HepG2 (cell line): ENCODE measurements at regions not wholly inside any gene's neighbourhood (a gene's known extent, or its start where the extent isn't known, plus 50 kb on each side); places are given as distances from the start of the nearest gene placed in this dataset.

ENCODE experiments used
- ATAC-seq: fragments of 200-7000 bp; cut with Tn5 transposase; 3 replicates; pipeline ENCODE4 v1.9.1; 2020; ENCODE audit warnings: mild to moderate bottlenecking, moderate library complexity
- BruUV-seq: library from RNA; stranded (reverse); fragments of 400-500 nt; replicated peaks from 2 replicates; lab custom pipeline; 2021; lab: Mats Ljungman, UMichigan
- CTCF ChIA-PET: fragments of 300-600 bp; formaldehyde crosslinking; extraction: SDS; loops from one replicate; lab custom pipeline; 2021; ENCODE audit warnings: low total read pairs, inconsistent platforms, low intra/inter-chr PET ratio; lab: Yijun Ruan, JAX
- POLR2A ChIA-PET: fragments of 350-600 bp; sonication (Branson Sonifier 250); formaldehyde crosslinking; loops from one replicate; lab custom pipeline; 2020; ENCODE audit warnings: antibody characterized with exemption, inconsistent platforms; lab: Yijun Ruan, JAX
- DNase-seq: peaks from one replicate; pipeline ENCODE4 v3.0.0-alpha.2; 2015; ENCODE audit warnings: low spot score
- FAIRE-seq: peaks from 3 replicates; lab custom pipeline; 2011; peaks lifted over from hg19 to GRCh38; lab: Jason Lieb, UNC
- H2AFZ ChIP-seq: one replicate; pipeline ENCODE4 v1.6.1; 2011; ENCODE audit warnings: low read length, inconsistent platforms
- H3K27ac ChIP-seq: fragments of 300-600 bp; 3 replicates; pipeline ENCODE4 v1.8.0; 2011; ENCODE audit warnings: mixed run types, mild to moderate bottlenecking, mixed read lengths, low read length, inconsistent platforms; ENCODE audit not compliant: insufficient read depth; ENCODE audit errors: extremely low read length
- H3K27me3 ChIP-seq, 2 experiments: fragments of 200-600 bp in 1 of 2; 2 replicates in 1 of 2; 3 replicates in 1 of 2; pipeline versions ENCODE4 v1.6.0 to v1.8.0; 2011; ENCODE audit warnings: low read length in 2 of 2, mild to moderate bottlenecking in 2 of 2, moderate library complexity in 2 of 2, inconsistent platforms in 1 of 2; ENCODE audit not compliant: insufficient read depth in 2 of 2, control insufficient read depth in 1 of 2
- H3K36me3 ChIP-seq, 2 experiments: fragments of 200-600 bp in 1 of 2; replicated peaks in 1 of 2; 2 replicates in 1 of 2; 3 replicates in 1 of 2; pipeline versions ENCODE4 v1.5.1 to v1.8.0; 2011; ENCODE audit warnings: low read length in 2 of 2, inconsistent platforms in 1 of 2; ENCODE audit not compliant: insufficient read depth in 2 of 2, control insufficient read depth in 1 of 2
- H3K4me1 ChIP-seq: 2 replicates; pipeline ENCODE4 v1.5.1; 2012; ENCODE audit warnings: low read length, inconsistent platforms; ENCODE audit not compliant: insufficient read depth
- H3K4me2 ChIP-seq: 2 replicates; pipeline ENCODE4 v1.6.0; 2011; ENCODE audit warnings: low read depth, low read length, inconsistent platforms
- H3K4me3 ChIP-seq, 3 experiments: fragments of 200-600 bp in 1 of 3; sonication (generic), shearing (Covaris generic) in 1 of 3; replicated peaks in 1 of 3; 2 replicates each; pipeline ENCODE4 v1.5.1; 2011 to 2016; ENCODE audit warnings: low read length in 3 of 3, inconsistent platforms in 2 of 3, low read depth in 2 of 3, mild to moderate bottlenecking in 2 of 3, control low read depth in 1 of 3, mixed read lengths in 1 of 3; ENCODE audit not compliant: insufficient read depth in 1 of 3
- H3K79me2 ChIP-seq: one replicate; pipeline ENCODE4 v1.6.1; 2011; ENCODE audit warnings: low read length, inconsistent platforms; ENCODE audit not compliant: insufficient read depth
- H3K9ac ChIP-seq: 2 replicates; pipeline ENCODE4 v1.6.0; 2011; ENCODE audit warnings: mild to moderate bottlenecking, low read depth, low read length, inconsistent platforms; ENCODE audit not compliant: insufficient read depth
- H3K9me3 ChIP-seq: 2 replicates; pipeline ENCODE4 v1.5.1; 2012; ENCODE audit warnings: mild to moderate bottlenecking, low read length
- H4K20me1 ChIP-seq: 2 replicates; pipeline ENCODE4 v1.6.0; 2011; ENCODE audit warnings: inconsistent platforms, mild to moderate bottlenecking, low read length, moderate library complexity; ENCODE audit not compliant: insufficient read depth
- ADNP ChIP-seq: sonication (generic); formaldehyde crosslinking; IDR thresholded peaks from 2 replicates; pipeline ENCODE4 v1.4.0; 2020; ENCODE audit warnings: missing genetic modification reagents
- AGO1 ChIP-seq: fragments of 200-400 bp; formaldehyde crosslinking; IDR thresholded peaks from 2 replicates; pipeline ENCODE4 v1.6.1; 2017; ENCODE audit warnings: mild to moderate bottlenecking, low read depth, low read length, moderate library complexity; ENCODE audit not compliant: poor library complexity, severe bottlenecking
- CCDC6 ChIP-seq: sonication (generic); formaldehyde crosslinking; IDR thresholded peaks from 2 replicates; pipeline ENCODE4 v1.8.1; 2022; ENCODE audit warnings: mild to moderate bottlenecking, missing genetic modification reagents, moderate library complexity
- HOXA7 ChIP-seq: sonication (generic); formaldehyde crosslinking; IDR thresholded peaks from 2 replicates; pipeline ENCODE4 v1.8.1; 2022; ENCODE audit warnings: mild to moderate bottlenecking, missing genetic modification reagents, moderate library complexity
- NKX3-1 ChIP-seq: sonication (generic); formaldehyde crosslinking; IDR thresholded peaks from 2 replicates; pipeline ENCODE4 v1.5.0; 2020; ENCODE audit warnings: missing genetic modification reagents
- SRSF4 ChIP-seq: fragments of 200-400 bp; formaldehyde crosslinking; IDR thresholded peaks from one replicate; pipeline ENCODE4 v1.6.1; 2018; ENCODE audit warnings: mild to moderate bottlenecking, low read depth, low read length, moderate library complexity; ENCODE audit not compliant: poor library complexity, severe bottlenecking
- TAF15 ChIP-seq: fragments of 200-400 bp; formaldehyde crosslinking; IDR thresholded peaks from one replicate; pipeline ENCODE4 v1.6.1; 2018; ENCODE audit warnings: mild to moderate bottlenecking, low read depth, low read length; ENCODE audit not compliant: poor library complexity, severe bottlenecking
- ZNF432 ChIP-seq: sonication (generic); formaldehyde crosslinking; IDR thresholded peaks from 2 replicates; pipeline ENCODE4 v1.5.0; 2020; ENCODE audit warnings: missing genetic modification reagents, mild to moderate bottlenecking, borderline replicate concordance
- ZNF703 ChIP-seq: sonication (generic); formaldehyde crosslinking; IDR thresholded peaks from 2 replicates; pipeline ENCODE4 v1.5.1; 2020; ENCODE audit warnings: missing genetic modification reagents, mild to moderate bottlenecking, moderate library complexity, borderline replicate concordance
- WGBS: methylation state at CpG from one replicate; pipeline ENCODE4 v1.1.6; 2017; ENCODE audit warnings: low lambda C conversion rate; 5-methylcytosine and 5-hydroxymethylcytosine counted together
- in situ Hi-C: cut with HindIII; loops from 2 replicates; pipeline ENCODE4 v1.10.0; 2017; ENCODE audit warnings: low pct_unique_long_range_greater_than_20kb; ENCODE audit not compliant: extremely low pct_ligation_motif_present
- intact Hi-C: fragments of 100-400 bp; cut with micrococcal nuclease; formaldehyde crosslinking; loops from one replicate; pipeline ENCODE4 v1.10.0; 2022; ENCODE audit not compliant: unreplicated experiment

DNA sequence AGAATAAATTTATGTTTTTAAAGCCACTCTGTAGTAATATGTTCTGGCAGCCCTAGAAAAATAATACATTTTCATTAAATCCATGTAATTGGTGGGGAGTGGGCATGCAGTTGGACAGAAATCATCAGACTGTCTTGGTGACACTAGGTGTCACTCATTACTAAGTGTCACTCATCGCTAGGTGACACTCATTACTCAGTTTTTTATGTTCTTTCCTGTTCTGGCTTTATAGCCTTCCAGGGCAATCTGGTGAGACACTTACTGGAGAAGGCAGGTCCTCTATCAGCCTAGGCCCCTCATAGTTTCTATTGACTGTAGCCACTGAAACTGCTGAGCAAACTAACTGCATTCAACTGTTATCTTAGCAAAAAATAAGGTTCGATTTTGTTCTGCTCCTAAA lies 542.1 kb downstream of the SLITRK1 start:
- no peak for TF ChIP-seq ZNF432
- no peak for TF ChIP-seq AGO1
- TF ChIP-seq SRSF4: no peak
- no peak for TF ChIP-seq ADNP (CRISPR knock-in tag)
- no peak for TF ChIP-seq TAF15
- TF ChIP-seq NKX3-1 (CRISPR knock-in tag): no peak
- TF ChIP-seq ZNF703 (CRISPR knock-in tag): no peak
- no peak for TF ChIP-seq HOXA7 (CRISPR knock-in tag)
- TF ChIP-seq CCDC6: no peak
- TF ChIP-seq, all 625 proteins: peak for 0
- no peak overlapping the region for H3K27ac ChIP-seq
- no peaks in the 10 kb centered on the region for H3K27me3 ChIP-seq
- intact Hi-C loops: no loop called here
- no peak overlapping the region for H3K9ac ChIP-seq
- no peak for DNase-seq
- ChIA-PET POLR2A (no interaction called here), CTCF (no interaction called here)
- H3K4me3 ChIP-seq: no peak overlapping the region
- no peaks in the 10 kb centered on the region for H3K4me1 ChIP-seq
- in situ Hi-C loops: no loop called here
- no peak overlapping the region for H3K4me2 ChIP-seq
- no peaks in the 10 kb centered on the region for H4K20me1 ChIP-seq
- H3K79me2 ChIP-seq: no peaks in the 10 kb centered on the region
- FAIRE-seq: no peak
- no peak overlapping the region for H2AFZ ChIP-seq
- no TSS peak for BruUV-seq
- H3K36me3 ChIP-seq: no peaks in the 10 kb centered on the region
- WGBS: 5% methylated on average over 2 of the region's 2 CpGs
- ATAC-seq: no peak
- peaks cover 61% of the 10 kb centered on the region; the same call in 1 of the 2 replicates for H3K9me3 ChIP-seq
